ENCODE measurements at regions not wholly inside any gene's neighbourhood (a gene's known extent, or its start where the extent isn't known, plus 50 kb on each side); places are given as distances from the start of the nearest gene placed in this dataset.

DNA sequence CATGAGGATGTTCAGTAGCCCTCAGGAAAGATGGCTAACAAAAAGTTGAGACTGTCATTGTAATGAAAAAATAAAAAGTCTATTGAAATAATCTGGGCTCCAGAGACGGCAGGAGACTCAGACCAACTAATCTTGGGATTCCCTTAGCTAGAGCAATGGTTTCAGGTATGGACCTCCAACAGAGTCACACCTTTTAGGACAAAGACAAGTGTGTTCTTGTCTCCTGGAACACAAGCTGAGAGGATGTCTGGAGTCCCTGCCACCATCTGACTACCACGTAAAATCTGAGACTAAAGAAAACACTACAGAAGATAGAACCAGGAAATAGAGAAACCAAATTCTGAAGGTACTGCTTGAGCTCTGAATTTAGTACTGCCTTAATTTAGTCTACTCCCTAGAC is 103.3 kb upstream of the RBBP8 start:
- H3K18ac ChIP-seq (ENCODE audit: low read length): no peak overlapping the region
- no peak overlapping the region for H3K9ac ChIP-seq (ENCODE audit: low read length)
- H3K27me3 ChIP-seq (ENCODE audit: insufficient read depth, low read length, poor library complexity): no peaks in the 10 kb centered on the region
- no peak overlapping the region for H3K56ac ChIP-seq (ENCODE audit: low read length)
- no peak overlapping the region for H2BK5ac ChIP-seq (ENCODE audit: low read length)
- no peak overlapping the region for H2AK5ac ChIP-seq (ENCODE audit: low read length)
- no peak overlapping the region for H4K5ac ChIP-seq (ENCODE audit: low read length)
- no peak overlapping the region for H3K23ac ChIP-seq (ENCODE audit: low read length)
- H3K4me1 ChIP-seq (ENCODE audit: control insufficient read depth, low read depth, low read length): peaks cover 2% of the 10 kb centered on the region
- H3K79me2 ChIP-seq (ENCODE audit: control insufficient read depth, insufficient read depth, low read length): no peaks in the 10 kb centered on the region
- H2BK15ac ChIP-seq (replicated peaks; ENCODE audit: low read depth): no peak overlapping the region
- DNase-seq: peak; percentile 82
- H3K4me2 ChIP-seq (ENCODE audit: low read length): no peak overlapping the region
- H3K4ac ChIP-seq (ENCODE audit: low read depth, low read length): no peak overlapping the region
- H3K4me3 ChIP-seq (ENCODE audit: low read length): no peak overlapping the region
- H3K36me3 ChIP-seq (ENCODE audit: control insufficient read depth, insufficient read depth, low read length): no peaks in the 10 kb centered on the region
- no peak overlapping the region for H4K8ac ChIP-seq (ENCODE audit: low read depth, low read length)
- H2BK120ac ChIP-seq (ENCODE audit: low read depth, low read length): no peak overlapping the region
- no peak overlapping the region for H3K27ac ChIP-seq (ENCODE audit: low read depth, low read length)
- no CpG with 5 or more reads among the region's 2 CpGs for WGBS (ENCODE audit: extremely low coverage, insufficient coverage, low lambda C conversion rate)
- H3K79me1 ChIP-seq (ENCODE audit: low read length): no peaks in the 10 kb centered on the region

DNA sequence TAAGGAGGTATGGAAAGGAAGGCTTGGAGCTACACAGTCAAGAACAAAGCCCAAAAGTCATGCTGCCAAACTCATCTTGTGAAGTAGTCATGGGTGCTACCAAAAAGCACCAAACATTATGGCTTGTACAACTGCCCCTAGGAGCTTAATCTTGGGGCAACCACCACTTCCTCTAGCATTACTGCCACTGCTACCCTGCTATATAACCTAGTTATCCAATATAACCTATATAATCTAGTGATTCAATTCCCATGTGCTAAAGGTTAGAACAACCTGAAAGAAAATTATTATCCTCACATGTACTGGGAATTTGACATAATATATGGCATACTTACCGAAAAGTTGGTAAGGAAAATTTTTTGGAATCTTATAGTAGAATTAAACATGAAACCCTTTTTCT is 102.6 kb upstream of the RBBP8 start:
- Histone ChIP-seq H3K56ac (ENCODE audit: low read length) (peak overlapping the region; percentile 50), H3K4me2 (ENCODE audit: low read length) (no peak overlapping the region), H2AK5ac (ENCODE audit: low read length) (no peak overlapping the region), H4K8ac (ENCODE audit: low read depth, low read length) (no peak overlapping the region), H2BK120ac (ENCODE audit: low read depth, low read length) (no peak overlapping the region), H3K27ac (ENCODE audit: low read depth, low read length) (no peak overlapping the region), H3K36me3 (ENCODE audit: control insufficient read depth, insufficient read depth, low read length) (no peaks in the 10 kb centered on the region), H4K5ac (ENCODE audit: low read length) (no peak overlapping the region), H3K9ac (ENCODE audit: low read length) (no peak overlapping the region), H3K4ac (ENCODE audit: low read depth, low read length) (no peak overlapping the region), H3K4me1 (ENCODE audit: control insufficient read depth, low read depth, low read length) (peaks cover 2% of the 10 kb centered on the region), H3K27me3 (ENCODE audit: insufficient read depth, low read length, poor library complexity) (no peaks in the 10 kb centered on the region), H3K79me2 (ENCODE audit: control insufficient read depth, insufficient read depth, low read length) (no peaks in the 10 kb centered on the region), H3K79me1 (ENCODE audit: low read length) (no peaks in the 10 kb centered on the region), H3K18ac (ENCODE audit: low read length) (no peak overlapping the region), H3K4me3 (ENCODE audit: low read length) (no peak overlapping the region), H2BK15ac (replicated peaks; ENCODE audit: low read depth) (no peak overlapping the region), H2BK5ac (ENCODE audit: low read length) (no peak overlapping the region), H3K23ac (ENCODE audit: low read length) (no peak overlapping the region)
- no peak for DNase-seq
- no CpG with 5 or more reads among the region's 1 CpG for WGBS (ENCODE audit: extremely low coverage, insufficient coverage, low lambda C conversion rate)

DNA sequence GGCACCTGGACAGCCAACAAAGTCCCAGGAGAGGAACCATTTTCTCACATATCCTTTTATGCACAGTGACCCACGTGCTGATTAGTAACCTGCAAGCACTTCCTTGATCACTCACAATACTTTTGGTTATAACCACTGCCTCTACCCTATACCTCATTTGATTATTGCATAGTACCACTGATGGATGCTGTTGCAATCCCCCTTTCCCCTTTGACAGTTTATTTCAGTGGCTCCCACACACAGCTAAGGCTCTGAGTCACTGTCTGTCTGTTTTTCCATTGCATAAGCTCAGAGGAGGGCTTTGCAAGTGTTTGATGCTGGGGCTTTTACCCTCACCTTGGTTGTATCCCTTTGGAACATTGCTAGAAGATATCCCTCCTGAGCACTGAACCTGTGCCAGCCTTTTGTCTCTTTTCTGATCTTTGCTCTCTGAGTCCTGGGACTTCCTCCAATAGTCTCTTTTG is 101.7 kb upstream of the RBBP8 start:
- no peak overlapping the region for H4K8ac ChIP-seq (ENCODE audit: low read depth, low read length)
- H3K23ac ChIP-seq (ENCODE audit: low read length): no peak overlapping the region
- H3K79me2 ChIP-seq (ENCODE audit: control insufficient read depth, insufficient read depth, low read length): no peaks in the 10 kb centered on the region
- H3K27ac ChIP-seq (ENCODE audit: low read depth, low read length): no peak overlapping the region
- no peak overlapping the region for H2BK5ac ChIP-seq (ENCODE audit: low read length)
- peak overlapping the region; percentile 75 for H3K18ac ChIP-seq (ENCODE audit: low read length)
- H3K79me1 ChIP-seq (ENCODE audit: low read length): no peaks in the 10 kb centered on the region
- WGBS (ENCODE audit: extremely low coverage, insufficient coverage, low lambda C conversion rate): no CpG with 5 or more reads among the region's 1 CpG
- H3K4me3 ChIP-seq (ENCODE audit: low read length): no peak overlapping the region
- H3K4ac ChIP-seq (ENCODE audit: low read depth, low read length): no peak overlapping the region
- H3K9ac ChIP-seq (ENCODE audit: low read length): no peak overlapping the region
- no peak overlapping the region for H2AK5ac ChIP-seq (ENCODE audit: low read length)
- H3K4me1 ChIP-seq (ENCODE audit: control insufficient read depth, low read depth, low read length): peaks cover 2% of the 10 kb centered on the region
- no peak overlapping the region for H2BK15ac ChIP-seq (replicated peaks; ENCODE audit: low read depth)
- no peak overlapping the region for H4K5ac ChIP-seq (ENCODE audit: low read length)
- H3K4me2 ChIP-seq (ENCODE audit: low read length): no peak overlapping the region
- no peaks in the 10 kb centered on the region for H3K36me3 ChIP-seq (ENCODE audit: control insufficient read depth, insufficient read depth, low read length)
- H2BK120ac ChIP-seq (ENCODE audit: low read depth, low read length): peak overlapping the region; percentile 61
- peak; percentile 38 for DNase-seq
- H3K56ac ChIP-seq (ENCODE audit: low read length): no peak overlapping the region
- H3K27me3 ChIP-seq (ENCODE audit: insufficient read depth, low read length, poor library complexity): no peaks in the 10 kb centered on the region

DNA sequence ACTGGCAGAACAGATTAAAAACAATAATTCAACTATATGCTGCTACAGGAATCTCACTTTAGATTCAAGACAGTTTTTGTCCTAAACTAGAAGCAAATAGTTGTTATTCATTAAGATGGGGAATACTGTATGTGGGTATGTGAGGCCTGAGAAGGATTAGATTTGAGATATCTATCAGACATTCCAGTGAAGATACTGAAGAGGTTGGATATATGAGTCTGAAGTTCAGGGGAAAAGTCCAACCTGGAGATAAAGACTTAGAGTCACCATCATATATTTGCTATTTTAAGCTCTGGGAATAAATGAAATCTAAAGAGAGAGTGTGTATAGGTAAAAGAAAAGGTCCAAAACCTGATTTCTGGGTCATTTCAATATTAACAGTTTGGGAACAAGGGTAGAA is 96.2 kb upstream of the RBBP8 start:
- Histone ChIP-seq H2BK5ac (ENCODE audit: low read length) (no peak overlapping the region), H3K4me2 (ENCODE audit: low read length) (no peak overlapping the region), H3K79me1 (ENCODE audit: low read length) (no peaks in the 10 kb centered on the region), H3K4me1 (ENCODE audit: control insufficient read depth, low read depth, low read length) (peaks cover 5% of the 10 kb centered on the region), H2BK15ac (replicated peaks; ENCODE audit: low read depth) (no peak overlapping the region), H3K36me3 (ENCODE audit: control insufficient read depth, insufficient read depth, low read length) (no peaks in the 10 kb centered on the region), H3K18ac (ENCODE audit: low read length) (no peak overlapping the region), H3K9ac (ENCODE audit: low read length) (no peak overlapping the region), H2BK120ac (ENCODE audit: low read depth, low read length) (no peak overlapping the region), H3K4me3 (ENCODE audit: low read length) (no peak overlapping the region), H3K79me2 (ENCODE audit: control insufficient read depth, insufficient read depth, low read length) (no peaks in the 10 kb centered on the region), H3K27ac (ENCODE audit: low read depth, low read length) (no peak overlapping the region), H4K5ac (ENCODE audit: low read length) (no peak overlapping the region), H4K8ac (ENCODE audit: low read depth, low read length) (no peak overlapping the region), H3K4ac (ENCODE audit: low read depth, low read length) (no peak overlapping the region), H2AK5ac (ENCODE audit: low read length) (no peak overlapping the region), H3K27me3 (ENCODE audit: insufficient read depth, low read length, poor library complexity) (no peaks in the 10 kb centered on the region), H3K23ac (ENCODE audit: low read length) (no peak overlapping the region), H3K56ac (ENCODE audit: low read length) (no peak overlapping the region)
- no peak for DNase-seq

DNA sequence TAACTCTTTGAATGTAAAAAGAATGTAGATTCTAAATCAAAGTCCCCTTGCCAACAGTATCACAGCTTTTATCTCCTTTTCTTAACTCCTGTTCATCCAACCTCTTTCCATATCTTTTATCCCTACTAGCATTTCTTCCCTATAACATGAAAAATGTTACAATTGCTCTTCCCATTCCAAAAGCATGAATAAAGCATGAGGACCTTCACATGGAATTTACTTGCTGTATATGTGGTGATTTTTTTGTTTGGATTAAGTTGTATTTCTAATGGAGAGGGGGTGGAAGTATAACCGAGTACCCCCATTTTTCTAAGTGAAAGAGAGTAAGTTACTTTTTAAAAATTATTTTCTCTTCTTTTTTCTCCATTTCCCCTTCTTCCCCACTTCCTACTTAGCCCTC is 94.9 kb upstream of the RBBP8 start:
- H2BK5ac ChIP-seq (ENCODE audit: low read length): no peak overlapping the region
- no peak overlapping the region for H2AK5ac ChIP-seq (ENCODE audit: low read length)
- WGBS (ENCODE audit: extremely low coverage, insufficient coverage, low lambda C conversion rate): no CpG with 5 or more reads among the region's 1 CpG

DNA sequence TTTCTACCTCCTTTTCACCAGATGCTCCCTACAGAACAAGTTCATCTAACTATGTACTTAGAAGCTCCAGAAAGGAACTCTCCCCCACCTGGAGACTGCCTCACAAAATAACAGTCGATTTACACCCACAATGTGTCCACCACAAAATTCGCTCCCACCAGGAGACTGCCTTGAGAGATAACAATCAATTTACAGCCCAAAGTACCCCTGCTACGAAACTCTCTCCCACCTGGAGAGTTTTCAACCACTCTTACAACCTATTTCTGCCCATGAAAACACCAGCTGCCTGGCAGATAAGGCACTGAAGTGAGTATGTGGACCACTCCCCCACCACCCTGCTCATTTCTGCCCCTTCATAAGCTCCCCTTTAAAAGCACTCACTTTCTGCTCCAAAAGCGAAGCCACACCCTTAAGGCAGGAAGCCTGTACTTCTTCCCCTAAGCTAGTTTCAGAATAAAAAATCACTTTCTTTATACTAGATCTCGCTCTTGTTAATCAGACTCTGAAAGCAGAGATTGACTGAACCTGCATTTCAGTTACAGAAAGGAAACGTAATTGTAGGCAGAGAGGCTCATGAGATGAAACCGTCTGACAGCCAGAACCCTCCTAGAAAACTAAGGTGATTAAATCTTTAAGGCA is 94.4 kb upstream of the RBBP8 start:
- no peak overlapping the region for H3K9ac ChIP-seq (ENCODE audit: low read length)
- H3K79me2 ChIP-seq (ENCODE audit: control insufficient read depth, insufficient read depth, low read length): no peaks in the 10 kb centered on the region
- H3K27me3 ChIP-seq (ENCODE audit: insufficient read depth, low read length, poor library complexity): no peaks in the 10 kb centered on the region
- no peaks in the 10 kb centered on the region for H3K79me1 ChIP-seq (ENCODE audit: low read length)
- no peak overlapping the region for H2BK5ac ChIP-seq (ENCODE audit: low read length)
- H3K27ac ChIP-seq (ENCODE audit: low read depth, low read length): no peak overlapping the region
- H3K18ac ChIP-seq (ENCODE audit: low read length): peak overlapping the region; percentile 51
- H4K8ac ChIP-seq (ENCODE audit: low read depth, low read length): no peak overlapping the region
- no peak overlapping the region for H2BK15ac ChIP-seq (replicated peaks; ENCODE audit: low read depth)
- H3K56ac ChIP-seq (ENCODE audit: low read length): no peak overlapping the region
- H3K4me3 ChIP-seq (ENCODE audit: low read length): no peak overlapping the region
- H3K23ac ChIP-seq (ENCODE audit: low read length): no peak overlapping the region
- no peak overlapping the region for H2AK5ac ChIP-seq (ENCODE audit: low read length)
- no peak overlapping the region for H3K4ac ChIP-seq (ENCODE audit: low read depth, low read length)
- no CpG with 5 or more reads among the region's 7 CpGs for WGBS (ENCODE audit: extremely low coverage, insufficient coverage, low lambda C conversion rate)
- H4K5ac ChIP-seq (ENCODE audit: low read length): no peak overlapping the region
- peak; percentile 54 for DNase-seq
- H2BK120ac ChIP-seq (ENCODE audit: low read depth, low read length): no peak overlapping the region
- H3K4me1 ChIP-seq (ENCODE audit: control insufficient read depth, low read depth, low read length): peaks cover 5% of the 10 kb centered on the region
- H3K4me2 ChIP-seq (ENCODE audit: low read length): no peak overlapping the region
- no peaks in the 10 kb centered on the region for H3K36me3 ChIP-seq (ENCODE audit: control insufficient read depth, insufficient read depth, low read length)

More for the DNA sequence above, 94.9 kb upstream of the RBBP8 start:
- Histone ChIP-seq H3K36me3 (ENCODE audit: control insufficient read depth, insufficient read depth, low read length) (no peaks in the 10 kb centered on the region), H3K4me3 (ENCODE audit: low read length) (no peak overlapping the region), H3K9ac (ENCODE audit: low read length) (no peak overlapping the region), H3K79me1 (ENCODE audit: low read length) (no peaks in the 10 kb centered on the region), H3K27me3 (ENCODE audit: insufficient read depth, low read length, poor library complexity) (no peaks in the 10 kb centered on the region), H3K4ac (ENCODE audit: low read depth, low read length) (no peak overlapping the region), H4K5ac (ENCODE audit: low read length) (no peak overlapping the region), H3K56ac (ENCODE audit: low read length) (no peak overlapping the region), H3K18ac (ENCODE audit: low read length) (no peak overlapping the region), H3K4me2 (ENCODE audit: low read length) (no peak overlapping the region), H3K79me2 (ENCODE audit: control insufficient read depth, insufficient read depth, low read length) (no peaks in the 10 kb centered on the region), H2BK15ac (replicated peaks; ENCODE audit: low read depth) (no peak overlapping the region), H3K4me1 (ENCODE audit: control insufficient read depth, low read depth, low read length) (peaks cover 5% of the 10 kb centered on the region), H3K27ac (ENCODE audit: low read depth, low read length) (no peak overlapping the region), H4K8ac (ENCODE audit: low read depth, low read length) (no peak overlapping the region), H2BK120ac (ENCODE audit: low read depth, low read length) (no peak overlapping the region), H3K23ac (ENCODE audit: low read length) (no peak overlapping the region)
- no peak for DNase-seq

Measured in mesendoderm (in vitro differentiated cells).